CD4-positive, alpha-beta T cell (primary cell): ENCODE measurements at regions not wholly inside any gene's neighbourhood (a gene's known extent, or its start where the extent isn't known, plus 50 kb on each side); places are given as distances from the start of the nearest gene placed in this dataset.

ENCODE experiments used
- ATAC-seq: fragments of 200-7000 bp; cut with Tn5 transposase; one replicate; pipeline ENCODE4 v1.10.0; 2022; ENCODE audit warnings: mild to moderate bottlenecking; ENCODE audit not compliant: poor library complexity
- CTCF ChIA-PET: fragments of 350-600 bp; sonication (Branson Sonifier 250); formaldehyde crosslinking; loops from one replicate; lab custom pipeline; 2021; ENCODE audit warnings: antibody characterized with exemption, inconsistent platforms; lab: Charles Lee
- POLR2A ChIA-PET: fragments of 350-600 bp; sonication (Branson Sonifier 250); formaldehyde crosslinking; loops from one replicate; lab custom pipeline; 2021; ENCODE audit warnings: antibody characterized with exemption, inconsistent platforms; lab: Charles Lee
- DNase-seq, 14 experiments: peaks; one replicate each; pipeline ENCODE4 v3.0.0-alpha.2; 2013 to 2020; ENCODE audit warnings: mixed read lengths in 2 of 14
- H3K27ac ChIP-seq, 2 donors: one replicate each; pipeline versions ENCODE4 v1.5.1 to v1.7.0; 2013; ENCODE audit warnings: low read length in 2 of 2, low read depth in 1 of 2, mild to moderate bottlenecking in 1 of 2
- H3K27me3 ChIP-seq, 2 experiments: 1 replicate in 1 of 2; 2 replicates in 1 of 2; pipeline versions ENCODE4 v1.6.1 to v1.7.0; 2013; ENCODE audit warnings: low read length in 2 of 2, control low read depth in 1 of 2, mild to moderate bottlenecking in 1 of 2, moderate library complexity in 1 of 2; ENCODE audit not compliant: insufficient read depth in 2 of 2, control insufficient read depth in 1 of 2
- H3K36me3 ChIP-seq: one replicate; pipeline ENCODE4 v1.6.1; 2013; ENCODE audit warnings: low read length, control low read depth; ENCODE audit not compliant: insufficient read depth
- H3K4me1 ChIP-seq: one replicate; pipeline ENCODE4 v1.6.1; 2013; ENCODE audit warnings: low read length, control low read depth; ENCODE audit not compliant: insufficient read depth
- H3K4me3 ChIP-seq: one replicate; pipeline ENCODE4 v1.5.1; 2013; ENCODE audit warnings: mild to moderate bottlenecking, low read length, moderate library complexity
- H3K9me3 ChIP-seq, 2 experiments: 1 replicate in 1 of 2; 2 replicates in 1 of 2; pipeline versions ENCODE4 v1.6.1 to v1.7.0; 2013; ENCODE audit warnings: low read length in 2 of 2, mild to moderate bottlenecking in 2 of 2, control low read depth in 1 of 2, moderate library complexity in 1 of 2; ENCODE audit not compliant: control insufficient read depth in 1 of 2, insufficient read depth in 1 of 2
- H3K27ac Mint-ChIP-seq: one replicate; pipeline ENCODE4 v1.8.0; 2020; ENCODE audit warnings: mixed read lengths
- H3K27me3 Mint-ChIP-seq: one replicate; pipeline ENCODE4 v1.8.0; 2021; ENCODE audit warnings: mixed read lengths
- H3K36me3 Mint-ChIP-seq: one replicate; pipeline ENCODE4 v1.8.0; 2021; ENCODE audit warnings: low read depth, mixed read lengths
- H3K4me1 Mint-ChIP-seq: one replicate; pipeline ENCODE4 v1.8.0; 2021; ENCODE audit warnings: low read depth, mixed read lengths
- H3K4me3 Mint-ChIP-seq: one replicate; pipeline ENCODE4 v1.8.0; 2020; ENCODE audit warnings: mild to moderate bottlenecking, mixed read lengths
- H3K9me3 Mint-ChIP-seq: one replicate; pipeline ENCODE4 v1.8.0; 2020; ENCODE audit warnings: mixed read lengths
- CTCF ChIP-seq: fragments of 200-600 bp; IDR thresholded peaks from one replicate; pipeline ENCODE4 v1.8.0; 2022; ENCODE audit warnings: antibody characterized with exemption, mild to moderate bottlenecking
- intact Hi-C, 2 experiments: fragments of 100-400 bp; cut with DNase I in 1 of 2; cut with micrococcal nuclease in 1 of 2; formaldehyde crosslinking; loops; one replicate each; pipeline versions ENCODE4 v1.15.1 to v1.9.0; 2023 to 2025; cut with DNase I, micrococcal nuclease

- no peak overlapping the region for H3K27ac Mint-ChIP-seq
- H3K36me3 ChIP-seq, result no peaks in the 10 kb centered on the region
- no peaks in the 10 kb centered on the region for H3K4me1 Mint-ChIP-seq
- DNase-seq (no peak), ATAC-seq (no peak)
- peaks cover 8% of the 10 kb centered on the region for H3K9me3 Mint-ChIP-seq
- H3K4me3 ChIP-seq, result no peak overlapping the region
- no peaks in the 10 kb centered on the region for H3K27me3 Mint-ChIP-seq
- no peaks in the 10 kb centered on the region for H3K36me3 Mint-ChIP-seq
- H3K4me1 ChIP-seq, result no peaks in the 10 kb centered on the region
- intact Hi-C loops, result no loop called here
- no peak for TF ChIP-seq CTCF
- ChIA-PET POLR2A (no interaction called here), CTCF (no interaction called here)
- H3K27me3 ChIP-seq, result no peaks in the 10 kb centered on the region
- H3K27ac ChIP-seq, result no peak overlapping the region
- peaks cover 0 to 5% of the 10 kb centered on the region in 2 experiments for H3K9me3 ChIP-seq
- no peak overlapping the region for H3K4me3 Mint-ChIP-seq
These were observed 636.8 kb upstream of the LINC00305 start for GRCh38 chr18:64785686-64786085.

GRCh38 chr18:64777556-64777955, 628.7 kb upstream of the LINC00305 start:
- POLR2A ChIA-PET, result no interaction called here

GRCh38 chr18:64765908-64766307, 617.0 kb upstream of the LINC00305 start:
- H3K4me1 Mint-ChIP-seq, result no peaks in the 10 kb centered on the region
- Histone ChIP-seq H3K4me1 (no peaks in the 10 kb centered on the region), H3K9me3 (no peaks in the 10 kb centered on the region), H3K4me3 (no peak overlapping the region), H3K36me3 (no peaks in the 10 kb centered on the region), H3K27ac (no peak overlapping the region), H3K27me3 (no peaks in the 10 kb centered on the region)
- peaks cover 17% of the 10 kb centered on the region for H3K9me3 Mint-ChIP-seq
- no peak for TF ChIP-seq CTCF
- POLR2A ChIA-PET, result no interaction called here
- H3K27ac Mint-ChIP-seq, result no peak overlapping the region
- ATAC-seq (no peak), DNase-seq (no peak)
- no peak overlapping the region for H3K4me3 Mint-ChIP-seq
- H3K27me3 Mint-ChIP-seq, result no peaks in the 10 kb centered on the region
- intact Hi-C loops, result no loop called here
- CTCF ChIA-PET, result no interaction called here
- no peaks in the 10 kb centered on the region for H3K36me3 Mint-ChIP-seq

More at GRCh38 chr18:64777556-64777955, 628.7 kb upstream of the LINC00305 start:
- ATAC-seq, result no peak
- no peak for TF ChIP-seq CTCF
- no peaks in the 10 kb centered on the region for H3K27me3 Mint-ChIP-seq
- Histone ChIP-seq H3K27ac (no peak overlapping the region), H3K4me1 (no peaks in the 10 kb centered on the region), H3K4me3 (no peak overlapping the region), H3K9me3 (peaks cover 0 to 5% of the 10 kb centered on the region in 2 experiments), H3K36me3 (no peaks in the 10 kb centered on the region), H3K27me3 (no peaks in the 10 kb centered on the region)
- peaks cover 4% of the 10 kb centered on the region for H3K9me3 Mint-ChIP-seq
- no peak overlapping the region for H3K27ac Mint-ChIP-seq
- intact Hi-C loops, result no loop called here
- CTCF ChIA-PET, result interaction anchor here (0.7 kb wide), 1 partner anchor 328 kb away, joined by 3 read pairs; no protein-coding TSS in a partner anchor
- no peaks in the 10 kb centered on the region for H3K4me1 Mint-ChIP-seq
- no peak overlapping the region for H3K4me3 Mint-ChIP-seq
- DNase-seq, result no peak
- no peaks in the 10 kb centered on the region for H3K36me3 Mint-ChIP-seq
